Kidney tubule cell (primary cell): ENCODE measurements at regions not wholly inside any gene's neighbourhood (a gene's known extent, or its start where the extent isn't known, plus 50 kb on each side); places are given as distances from the start of the nearest gene placed in this dataset.

Source experiments
- DNase-seq: peaks from one replicate; pipeline ENCODE4 v3.0.0-alpha.2; 2018; ENCODE audit warnings: low spot score

- DNase-seq, result no peak
Observed at GRCh38 chr4:13047591-13047990, 436.5 kb downstream of the RAB28 start.

GRCh38 chr4:13036841-13037240 lies 447.3 kb downstream of the RAB28 start:
- no peak for DNase-seq

GRCh38 chr4:13032936-13033335 lies 451.2 kb downstream of the RAB28 start:
- DNase-seq, result no peak

GRCh38 chr4:13024147-13025105 lies 459.7 kb downstream of the RAB28 start:
- DNase-seq, result no peak

- no peak for DNase-seq
Observed at GRCh38 chr4:13007802-13008470, 476.2 kb downstream of the RAB28 start.

GRCh38 chr4:12993923-12994322 lies 490.2 kb downstream of the RAB28 start:
- DNase-seq, result no peak

GRCh38 chr4:12987284-12987683 lies 496.9 kb downstream of the RAB28 start:
- DNase-seq, result no peak

- no peak for DNase-seq
Observed at GRCh38 chr4:12979797-12980196, 504.3 kb downstream of the RAB28 start.

GRCh38 chr4:12978310-12978709 lies 505.8 kb downstream of the RAB28 start:
- DNase-seq, result no peak

GRCh38 chr4:12975511-12975910 lies 508.6 kb downstream of the RAB28 start:
- no peak for DNase-seq

GRCh38 chr4:12973522-12973921 lies 510.6 kb downstream of the RAB28 start:
- no peak for DNase-seq

- DNase-seq, result no peak
Observed at GRCh38 chr4:12968345-12968744, 515.8 kb downstream of the RAB28 start.

- no peak for DNase-seq
Observed at GRCh38 chr4:12966726-12967125, 517.4 kb downstream of the RAB28 start.

- DNase-seq, result no peak
Observed at GRCh38 chr4:12965334-12965733, 518.8 kb downstream of the RAB28 start.

GRCh38 chr4:12963912-12964311 lies 520.2 kb downstream of the RAB28 start:
- DNase-seq, result no peak

- DNase-seq, result no peak
Observed at GRCh38 chr4:12963291-12963690, 520.8 kb downstream of the RAB28 start.

GRCh38 chr4:12961713-12962112 lies 522.4 kb downstream of the RAB28 start:
- no peak for DNase-seq

GRCh38 chr4:12958436-12958835 lies 525.7 kb downstream of the RAB28 start:
- no peak for DNase-seq

- DNase-seq, result no peak
Observed at GRCh38 chr4:12957108-12957507, 527.0 kb downstream of the RAB28 start.

- DNase-seq, result no peak
Observed at GRCh38 chr4:12956026-12956425, 528.1 kb downstream of the RAB28 start.

GRCh38 chr4:12949719-12950490 lies 534.2 kb downstream of the RAB28 start:
- peak; percentile 25 for DNase-seq

GRCh38 chr4:12943069-12943468 lies 541.1 kb downstream of the RAB28 start:
- DNase-seq, result no peak
